H1 (cell line): ENCODE measurements at regions not wholly inside any gene's neighbourhood (a gene's known extent, or its start where the extent isn't known, plus 50 kb on each side); places are given as distances from the start of the nearest gene placed in this dataset.

Experiments
- CTCF ChIA-PET: fragments of 300-600 bp; sonication (Branson Sonifier 250); formaldehyde crosslinking; loops from one replicate; lab custom pipeline; 2021; ENCODE audit not compliant: partially characterized antibody; lab: Charles Lee
- POLR2A ChIA-PET: fragments of 300-600 bp; sonication (Branson Sonifier 250); formaldehyde crosslinking; loops from one replicate; lab custom pipeline; 2021; ENCODE audit warnings: inconsistent platforms; ENCODE audit not compliant: partially characterized antibody; lab: Charles Lee
- DNase-seq, 2 experiments: peaks; one replicate each; pipeline versions ENCODE4 v3.0.0 to v3.0.0-alpha.2; 2010 to 2022; ENCODE audit warnings: low spot score in 2 of 2, low read depth in 1 of 2, mixed read lengths in 1 of 2
- FAIRE-seq: peaks from 2 replicates; lab custom pipeline; 2011; peaks lifted over from hg19 to GRCh38; lab: Jason Lieb, UNC
- H2AFZ ChIP-seq: 2 replicates; pipeline ENCODE4 v1.8.1; 2012; ENCODE audit warnings: low read length, inconsistent platforms
- H2AK5ac ChIP-seq: 2 replicates; pipeline ENCODE4 v1.6.1; 2013; ENCODE audit warnings: low read depth, low read length
- H2BK120ac ChIP-seq: replicated peaks from 2 replicates; pipeline ENCODE3; 2013; ENCODE audit warnings: low read depth, low read length, inconsistent platforms
- H2BK12ac ChIP-seq: 2 replicates; pipeline ENCODE4 v1.6.1; 2013; ENCODE audit warnings: low read depth, low read length
- H2BK15ac ChIP-seq: 2 replicates; pipeline ENCODE4 v1.6.1; 2013; ENCODE audit warnings: low read length
- H2BK20ac ChIP-seq: 2 replicates; pipeline ENCODE4 v1.6.1; 2013; ENCODE audit warnings: low read length
- H2BK5ac ChIP-seq: 2 replicates; pipeline ENCODE4 v1.6.1; 2013; ENCODE audit warnings: low read depth, low read length
- H3K14ac ChIP-seq: 2 replicates; pipeline ENCODE4 v1.6.1; 2013; ENCODE audit warnings: inconsistent platforms; ENCODE audit not compliant: insufficient read length
- H3K18ac ChIP-seq: 2 replicates; pipeline ENCODE4 v1.6.1; 2013; ENCODE audit warnings: low read length; ENCODE audit errors: extremely low read depth
- H3K23ac ChIP-seq: 2 replicates; pipeline ENCODE4 v1.6.1; 2013; ENCODE audit warnings: inconsistent platforms; ENCODE audit not compliant: insufficient read length
- H3K23me2 ChIP-seq: 2 replicates; pipeline ENCODE4 v1.6.1; 2013; ENCODE audit warnings: low read depth, low read length
- H3K27ac ChIP-seq: 2 replicates; pipeline ENCODE4 v1.6.1; 2011; ENCODE audit warnings: low read depth, low read length, inconsistent platforms
- H3K27me3 ChIP-seq, 4 experiments: replicated peaks in 1 of 4; 1 replicate in 1 of 4; 2 replicates in 3 of 4; pipeline versions ENCODE4 v1.6.1 to v1.8.1; 2011 to 2013; ENCODE audit warnings: low read length in 3 of 4, mild to moderate bottlenecking in 3 of 4, inconsistent platforms in 2 of 4, mixed read lengths in 2 of 4, moderate library complexity in 1 of 4; ENCODE audit not compliant: control insufficient read depth in 3 of 4, insufficient read depth in 3 of 4; ENCODE audit errors: extremely low read depth in 1 of 4
- H3K36me3 ChIP-seq, 4 experiments: 2 replicates each; pipeline versions ENCODE4 v1.6.1 to v1.8.1; 2011 to 2013; ENCODE audit warnings: mild to moderate bottlenecking in 4 of 4, low read length in 3 of 4, moderate library complexity in 2 of 4, control low read depth in 1 of 4, inconsistent platforms in 1 of 4; ENCODE audit not compliant: insufficient read depth in 4 of 4, control insufficient read depth in 2 of 4
- H3K4ac ChIP-seq: replicated peaks from 2 replicates; pipeline ENCODE3; 2013; ENCODE audit warnings: low read length, low read depth, mixed read lengths, inconsistent platforms; ENCODE audit not compliant: insufficient read length
- H3K4me1 ChIP-seq, 4 experiments: replicated peaks in 1 of 4; 1 replicate in 1 of 4; 2 replicates in 3 of 4; pipeline versions ENCODE4 v1.6.1 to v1.8.1; 2011 to 2013; ENCODE audit warnings: low read length in 3 of 4, inconsistent platforms in 2 of 4, mixed read lengths in 1 of 4; ENCODE audit not compliant: insufficient read depth in 4 of 4, control insufficient read depth in 3 of 4
- H3K4me2 ChIP-seq, 2 experiments: 2 replicates each; pipeline versions ENCODE4 v1.6.1 to v1.8.1; 2011 to 2013; ENCODE audit warnings: low read depth in 2 of 2, low read length in 2 of 2, control low read depth in 1 of 2, inconsistent platforms in 1 of 2, mild to moderate bottlenecking in 1 of 2; ENCODE audit not compliant: insufficient read depth in 1 of 2
- H3K4me3 ChIP-seq, 4 experiments: fragments of 200-600, 300-600 bp in 1 of 4; sonication (generic), shearing (Covaris generic), sonication (Bioruptor Twin) in 1 of 4; 2 replicates each; pipeline versions ENCODE4 v1.5.1 to v1.8.1; 2011 to 2016; ENCODE audit warnings: low read length in 4 of 4, low read depth in 3 of 4, control low read depth in 2 of 4, inconsistent platforms in 2 of 4, mild to moderate bottlenecking in 2 of 4, mixed read lengths in 1 of 4, moderate library complexity in 1 of 4; ENCODE audit not compliant: insufficient read depth in 2 of 4; ENCODE audit errors: extremely low read depth in 1 of 4
- H3K56ac ChIP-seq: replicated peaks from 2 replicates; pipeline ENCODE3; 2013; ENCODE audit warnings: low read depth, mild to moderate bottlenecking, mixed read lengths, low read length, inconsistent platforms; ENCODE audit not compliant: insufficient read length
- H3K79me1 ChIP-seq: 2 replicates; pipeline ENCODE4 v1.6.1; 2013; ENCODE audit warnings: low read depth, low read length, control low read depth
- H3K79me2 ChIP-seq, 2 experiments: 2 replicates each; pipeline versions ENCODE4 v1.6.1 to v1.8.1; 2012 to 2013; ENCODE audit warnings: low read length in 2 of 2, mild to moderate bottlenecking in 2 of 2, inconsistent platforms in 1 of 2; ENCODE audit not compliant: insufficient read depth in 2 of 2, control insufficient read depth in 1 of 2
- H3K9ac ChIP-seq, 4 experiments: replicated peaks in 1 of 4; 1 replicate in 1 of 4; 2 replicates in 3 of 4; pipeline versions ENCODE4 v1.6.1 to v1.8.1; 2011 to 2013; ENCODE audit warnings: low read depth in 3 of 4, low read length in 3 of 4, control low read depth in 2 of 4, mild to moderate bottlenecking in 2 of 4, moderate library complexity in 2 of 4, inconsistent platforms in 1 of 4; ENCODE audit errors: extremely low read depth in 1 of 4
- H3K9me3 ChIP-seq, 2 experiments: 2 replicates each; pipeline versions ENCODE4 v1.6.1 to v1.8.1; 2012 to 2013; ENCODE audit warnings: mild to moderate bottlenecking in 2 of 2, moderate library complexity in 2 of 2, control low read depth in 1 of 2, inconsistent platforms in 1 of 2, low read depth in 1 of 2, low read length in 1 of 2, mixed read lengths in 1 of 2; ENCODE audit not compliant: insufficient read depth in 2 of 2
- H4K20me1 ChIP-seq, 2 experiments: replicated peaks in 1 of 2; 2 replicates each; pipeline versions ENCODE3 to v1.8.1; 2011 to 2013; ENCODE audit warnings: inconsistent platforms in 2 of 2, low read length in 2 of 2, mild to moderate bottlenecking in 1 of 2; ENCODE audit not compliant: insufficient read depth in 2 of 2, control insufficient read depth in 1 of 2
- H4K5ac ChIP-seq: 2 replicates; pipeline ENCODE4 v1.6.1; 2013; ENCODE audit warnings: low read length, low read depth, mixed read lengths, inconsistent platforms; ENCODE audit not compliant: insufficient read length
- H4K8ac ChIP-seq: 2 replicates; pipeline ENCODE4 v1.8.0; 2013; ENCODE audit warnings: mild to moderate bottlenecking, moderate library complexity, low read length, inconsistent platforms; ENCODE audit not compliant: insufficient read depth; ENCODE audit errors: extremely low read depth
- H4K91ac ChIP-seq: replicated peaks from 2 replicates; pipeline ENCODE3; 2013; ENCODE audit warnings: low read length, mixed read lengths, inconsistent platforms; ENCODE audit not compliant: insufficient read length
- CEBPB ChIP-seq: IDR thresholded peaks from 2 replicates; pipeline ENCODE4 v1.6.1; 2012; ENCODE audit warnings: low read depth, low read length
- EGR1 ChIP-seq: IDR thresholded peaks from 2 replicates; pipeline ENCODE4 v1.6.1; 2011; ENCODE audit warnings: low read depth, low read length, borderline replicate concordance
- WGBS, 2 experiments: shearing (Covaris generic) in 1 of 2; methylation state at CpG; one replicate each; pipeline versions ENCODE4 v1.1.6 to v1.1.7; 2013 to 2015; ENCODE audit warnings: low lambda C conversion rate in 2 of 2, mixed read lengths in 2 of 2, inconsistent platforms in 1 of 2, low coverage in 1 of 2, missing lambda C conversion rate in 1 of 2; ENCODE audit not compliant: insufficient replicate concordance in 2 of 2, insufficient coverage in 1 of 2, insufficient read length in 1 of 2; ENCODE audit errors: extremely low coverage in 1 of 2, missing lambda C conversion rate in 1 of 2; 5-methylcytosine and 5-hydroxymethylcytosine counted together

DNA sequence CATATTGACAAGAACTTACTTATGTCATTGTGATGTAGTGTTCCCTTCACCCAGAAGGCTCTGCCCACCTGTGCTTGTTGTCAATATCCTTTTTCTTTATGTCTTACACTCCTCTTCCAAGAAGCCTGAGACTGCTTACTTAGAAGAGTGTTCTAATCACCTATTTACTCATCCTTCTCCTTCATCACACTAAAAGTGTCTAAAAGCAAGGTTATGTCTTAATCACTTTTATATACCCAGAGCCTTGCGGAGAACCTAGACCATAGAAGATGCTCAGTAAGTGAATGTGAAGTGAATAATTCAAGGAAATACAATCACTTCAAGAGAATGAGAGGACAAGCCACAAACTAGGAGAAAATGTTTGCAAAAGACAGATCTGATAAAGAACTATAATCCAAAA lies 177.6 kb upstream of the S100G start:
- no CpG with 5 or more reads among the region's 1 CpG for WGBS, 2 experiments
- no peaks in the 10 kb centered on the region for H3K9me3 ChIP-seq
- H3K4me1 ChIP-seq, result no peaks in the 10 kb centered on the region
- POLR2A ChIA-PET, result no interaction called here
- no peak overlapping the region for H3K18ac ChIP-seq
- H2BK12ac ChIP-seq, result no peak overlapping the region
- H3K36me3 ChIP-seq, result no peaks in the 10 kb centered on the region
- H3K79me2 ChIP-seq, result no peaks in the 10 kb centered on the region
- H2AK5ac ChIP-seq, result no peak overlapping the region
- H2BK120ac ChIP-seq, result no peak overlapping the region
- no peaks in the 10 kb centered on the region for H3K79me1 ChIP-seq
- no peak overlapping the region for H3K4ac ChIP-seq
- no peak overlapping the region for H3K56ac ChIP-seq
- no peak overlapping the region for H4K5ac ChIP-seq
- no peak overlapping the region for H4K91ac ChIP-seq
- FAIRE-seq (no peak), DNase-seq (no peak)
- no peak overlapping the region for H2AFZ ChIP-seq
- H3K14ac ChIP-seq, result no peak overlapping the region
- H3K23ac ChIP-seq, result no peak overlapping the region
- H3K4me3 ChIP-seq, result no peak overlapping the region
- H3K23me2 ChIP-seq, result no peaks in the 10 kb centered on the region
- H3K27me3 ChIP-seq, result no peaks in the 10 kb centered on the region
- no peak overlapping the region for H2BK5ac ChIP-seq
- no peak overlapping the region for H2BK20ac ChIP-seq
- no peak overlapping the region for H3K27ac ChIP-seq
- H3K4me2 ChIP-seq, result no peak overlapping the region
- H4K8ac ChIP-seq, result no peak overlapping the region
- no peak overlapping the region for H2BK15ac ChIP-seq
- no peaks in the 10 kb centered on the region for H4K20me1 ChIP-seq
- CTCF ChIA-PET, result interaction anchor here (1.2 kb wide), 1 partner anchor 27 kb away, joined by 4 read pairs; no protein-coding TSS in a partner anchor
- H3K9ac ChIP-seq, result no peak overlapping the region
- no peak for TF ChIP-seq EGR1
- TF ChIP-seq CEBPB, result no peak
